GM23338 (cell line): ENCODE measurements at regions not wholly inside any gene's neighbourhood (a gene's known extent, or its start where the extent isn't known, plus 50 kb on each side); places are given as distances from the start of the nearest gene placed in this dataset.

Source experiments
- ATAC-seq: fragments of 200-7000 bp; cut with Tn5 transposase; 3 replicates; pipeline ENCODE4 v1.9.1; 2020
- DNase-seq: peaks from one replicate; pipeline ENCODE4 v3.0.0-alpha.2; 2015; ENCODE audit warnings: low spot score
- H2AFZ ChIP-seq: fragments of 200-600 bp; sonication (generic); 2 replicates; pipeline ENCODE4 v1.8.0; 2016; ENCODE audit warnings: antibody characterized with exemption, mild to moderate bottlenecking, moderate library complexity
- H3F3A ChIP-seq: fragments of 200-600 bp; sonication (generic); replicated peaks from 2 replicates; pipeline ENCODE4 v1.8.0; 2017; ENCODE audit warnings: antibody characterized with exemption, mixed run types, low read depth
- H3K27ac ChIP-seq: fragments of 200-600 bp; sonication (generic); 2 replicates; pipeline ENCODE4 v1.6.1; 2016; ENCODE audit warnings: low read depth
- H3K27me3 ChIP-seq: fragments of 200-600 bp; sonication (generic); 2 replicates; pipeline ENCODE4 v1.8.0; 2016; ENCODE audit warnings: mild to moderate bottlenecking, mixed run types, moderate library complexity; ENCODE audit not compliant: insufficient read depth
- H3K36me3 ChIP-seq: fragments of 200-600 bp; sonication (generic); 2 replicates; pipeline ENCODE4 v1.8.0; 2016; ENCODE audit warnings: mild to moderate bottlenecking; ENCODE audit not compliant: insufficient read depth
- H3K4me1 ChIP-seq: fragments of 200-600 bp; sonication (generic); 2 replicates; pipeline ENCODE4 v1.8.0; 2016; ENCODE audit warnings: mild to moderate bottlenecking, moderate library complexity; ENCODE audit not compliant: insufficient read depth
- H3K4me2 ChIP-seq: fragments of 200-600 bp; sonication (generic); 2 replicates; pipeline ENCODE4 v1.7.1; 2017; ENCODE audit warnings: mixed run types
- H3K4me3 ChIP-seq: fragments of 200-600 bp; sonication (generic); 2 replicates; pipeline ENCODE4 v1.6.1; 2016; ENCODE audit warnings: mixed run types
- H3K79me2 ChIP-seq: fragments of 200-600 bp; sonication (generic); replicated peaks from 2 replicates; pipeline ENCODE4 v1.8.0; 2017; ENCODE audit warnings: mild to moderate bottlenecking; ENCODE audit not compliant: insufficient read depth
- H3K9me2 ChIP-seq: fragments of 200-600 bp; sonication (generic); 2 replicates; pipeline ENCODE4 v1.8.0; 2017; ENCODE audit not compliant: insufficient read depth
- H4K20me1 ChIP-seq: fragments of 200-600 bp; sonication (generic); replicated peaks from 2 replicates; pipeline ENCODE4 v1.8.0; 2017; ENCODE audit warnings: mild to moderate bottlenecking; ENCODE audit not compliant: insufficient read depth
- H3K27ac Mint-ChIP-seq: 2 replicates; pipeline ENCODE4 v1.8.0; 2020; ENCODE audit warnings: inconsistent platforms, mild to moderate bottlenecking, moderate library complexity, mixed read lengths
- H3K27me3 Mint-ChIP-seq: 3 replicates; pipeline ENCODE4 v1.8.0; 2022; ENCODE audit warnings: low read depth, mild to moderate bottlenecking, moderate library complexity, mixed read lengths, inconsistent platforms; ENCODE audit not compliant: insufficient read depth, poor library complexity
- H3K36me3 Mint-ChIP-seq: 3 replicates; pipeline ENCODE4 v1.8.0; 2021; ENCODE audit warnings: low read depth, mild to moderate bottlenecking, inconsistent platforms, moderate library complexity, mixed read lengths
- H3K4me1 Mint-ChIP-seq: 3 replicates; pipeline ENCODE4 v1.8.0; 2020; ENCODE audit warnings: mild to moderate bottlenecking, inconsistent platforms, mixed read lengths
- H3K4me3 Mint-ChIP-seq: 3 replicates; pipeline ENCODE4 v1.8.0; 2021; ENCODE audit warnings: moderate library complexity, mild to moderate bottlenecking, inconsistent platforms, mixed read lengths
- H3K9me3 Mint-ChIP-seq: 3 replicates; pipeline ENCODE4 v1.8.0; 2020; ENCODE audit warnings: moderate library complexity, mild to moderate bottlenecking, inconsistent platforms, mixed read lengths
- CREB1 ChIP-seq: fragments of 250-450 bp; sonication (Bioruptor Pico); IDR thresholded peaks from 2 replicates; pipeline ENCODE4 v1.5.0; 2020; ENCODE audit warnings: low read depth, mild to moderate bottlenecking, moderate library complexity
- ETS1 ChIP-seq: IDR thresholded peaks from 2 replicates; pipeline ENCODE4 v1.6.1; 2016; ENCODE audit warnings: antibody characterized with exemption
- EZH2 ChIP-seq: fragments of 200-600 bp; sonication (generic); IDR thresholded peaks from one replicate; pipeline ENCODE4 v1.8.0; 2017; ENCODE audit warnings: antibody characterized with exemption, mild to moderate bottlenecking, low read depth; ENCODE audit not compliant: unreplicated experiment
- EZH2phosphoT487 ChIP-seq: fragments of 200-600 bp; sonication (generic); IDR thresholded peaks from one replicate; pipeline ENCODE4 v1.8.1; 2018; ENCODE audit warnings: antibody characterized with exemption; ENCODE audit not compliant: unreplicated experiment
- JUNB ChIP-seq: IDR thresholded peaks from one replicate; pipeline ENCODE4 v1.6.1; 2016; ENCODE audit warnings: antibody characterized with exemption; ENCODE audit not compliant: unreplicated experiment
- NANOG ChIP-seq: IDR thresholded peaks from 2 replicates; pipeline ENCODE4 v1.6.1; 2016; ENCODE audit warnings: antibody characterized with exemption, borderline replicate concordance
- POLR2AphosphoS5 ChIP-seq: IDR thresholded peaks from 2 replicates; pipeline ENCODE4 v1.6.1; 2016; ENCODE audit warnings: antibody characterized with exemption, low read depth
- REST ChIP-seq: IDR thresholded peaks from one replicate; pipeline ENCODE4 v1.6.1; 2018; ENCODE audit warnings: antibody characterized with exemption; ENCODE audit not compliant: unreplicated experiment
- STAT1 ChIP-seq: IDR thresholded peaks from one replicate; pipeline ENCODE4 v1.6.1; 2016; ENCODE audit warnings: antibody characterized with exemption; ENCODE audit not compliant: unreplicated experiment
- ZNF114 ChIP-seq: fragments of 250-450 bp; sonication (Bioruptor Pico); IDR thresholded peaks from 2 replicates; pipeline ENCODE4 v1.5.0; 2020; ENCODE audit warnings: mild to moderate bottlenecking, moderate library complexity
- ZNF331 ChIP-seq: fragments of 250-450 bp; sonication (Bioruptor Pico); IDR thresholded peaks from 2 replicates; pipeline ENCODE4 v1.5.0; 2020; ENCODE audit warnings: low read depth, mild to moderate bottlenecking, moderate library complexity
- TF ChIP-seq, protein P1 (sequence below), 2 experiments: fragments of 200-600 bp in 1 of 2; sonication (generic) in 1 of 2; conservative IDR thresholded peaks; 2 replicates each; pipeline versions ENCODE4 v1.5.1 to v1.6.1; 2016 to 2017; ENCODE audit warnings: antibody characterized with exemption in 2 of 2, low read depth in 2 of 2, mild to moderate bottlenecking in 2 of 2, moderate library complexity in 1 of 2
- TF ChIP-seq, protein P2 (sequence below): fragments of 250-450 bp; sonication (Bioruptor Pico); IDR thresholded peaks from 2 replicates; pipeline ENCODE4 v1.5.0; 2020; ENCODE audit warnings: mild to moderate bottlenecking, moderate library complexity

DNA sequence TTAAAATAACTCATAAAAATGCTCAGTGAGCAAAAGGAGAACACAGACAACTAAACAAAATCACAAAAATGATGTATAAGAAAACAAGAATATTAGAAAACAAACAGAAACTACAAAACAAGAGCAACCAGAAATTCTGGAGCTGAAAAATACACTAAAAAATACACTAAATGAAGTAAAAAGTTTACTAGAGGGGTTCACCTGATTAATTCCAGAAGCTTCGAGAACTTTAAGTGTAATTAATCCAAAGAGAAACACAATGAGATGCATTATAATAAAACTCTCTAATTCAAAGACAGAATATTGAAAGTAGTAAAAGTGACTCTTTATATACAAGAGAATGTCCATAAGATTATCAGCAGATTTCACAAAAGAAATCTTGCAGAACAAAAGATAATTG is 558.4 kb downstream of the CCER1 start:
- TF ChIP-seq, protein P1, sequence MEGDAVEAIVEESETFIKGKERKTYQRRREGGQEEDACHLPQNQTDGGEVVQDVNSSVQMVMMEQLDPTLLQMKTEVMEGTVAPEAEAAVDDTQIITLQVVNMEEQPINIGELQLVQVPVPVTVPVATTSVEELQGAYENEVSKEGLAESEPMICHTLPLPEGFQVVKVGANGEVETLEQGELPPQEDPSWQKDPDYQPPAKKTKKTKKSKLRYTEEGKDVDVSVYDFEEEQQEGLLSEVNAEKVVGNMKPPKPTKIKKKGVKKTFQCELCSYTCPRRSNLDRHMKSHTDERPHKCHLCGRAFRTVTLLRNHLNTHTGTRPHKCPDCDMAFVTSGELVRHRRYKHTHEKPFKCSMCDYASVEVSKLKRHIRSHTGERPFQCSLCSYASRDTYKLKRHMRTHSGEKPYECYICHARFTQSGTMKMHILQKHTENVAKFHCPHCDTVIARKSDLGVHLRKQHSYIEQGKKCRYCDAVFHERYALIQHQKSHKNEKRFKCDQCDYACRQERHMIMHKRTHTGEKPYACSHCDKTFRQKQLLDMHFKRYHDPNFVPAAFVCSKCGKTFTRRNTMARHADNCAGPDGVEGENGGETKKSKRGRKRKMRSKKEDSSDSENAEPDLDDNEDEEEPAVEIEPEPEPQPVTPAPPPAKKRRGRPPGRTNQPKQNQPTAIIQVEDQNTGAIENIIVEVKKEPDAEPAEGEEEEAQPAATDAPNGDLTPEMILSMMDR (conservative IDR thresholded peaks at IDR 0.05; ENCODE audit: low read depth in 2 of 2) = no peak
- TF ChIP-seq JUNB (no peak), EZH2 (no peak), ZNF331 (CRISPR knock-in tag) (no peak), CREB1 (CRISPR knock-in tag) (no peak), ETS1 (no peak), POLR2AphosphoS5 (no peak), REST (no peak), STAT1 (no peak), ZNF114 (no peak), EZH2phosphoT487 (no peak), NANOG (no peak)
- TF ChIP-seq, protein P2, sequence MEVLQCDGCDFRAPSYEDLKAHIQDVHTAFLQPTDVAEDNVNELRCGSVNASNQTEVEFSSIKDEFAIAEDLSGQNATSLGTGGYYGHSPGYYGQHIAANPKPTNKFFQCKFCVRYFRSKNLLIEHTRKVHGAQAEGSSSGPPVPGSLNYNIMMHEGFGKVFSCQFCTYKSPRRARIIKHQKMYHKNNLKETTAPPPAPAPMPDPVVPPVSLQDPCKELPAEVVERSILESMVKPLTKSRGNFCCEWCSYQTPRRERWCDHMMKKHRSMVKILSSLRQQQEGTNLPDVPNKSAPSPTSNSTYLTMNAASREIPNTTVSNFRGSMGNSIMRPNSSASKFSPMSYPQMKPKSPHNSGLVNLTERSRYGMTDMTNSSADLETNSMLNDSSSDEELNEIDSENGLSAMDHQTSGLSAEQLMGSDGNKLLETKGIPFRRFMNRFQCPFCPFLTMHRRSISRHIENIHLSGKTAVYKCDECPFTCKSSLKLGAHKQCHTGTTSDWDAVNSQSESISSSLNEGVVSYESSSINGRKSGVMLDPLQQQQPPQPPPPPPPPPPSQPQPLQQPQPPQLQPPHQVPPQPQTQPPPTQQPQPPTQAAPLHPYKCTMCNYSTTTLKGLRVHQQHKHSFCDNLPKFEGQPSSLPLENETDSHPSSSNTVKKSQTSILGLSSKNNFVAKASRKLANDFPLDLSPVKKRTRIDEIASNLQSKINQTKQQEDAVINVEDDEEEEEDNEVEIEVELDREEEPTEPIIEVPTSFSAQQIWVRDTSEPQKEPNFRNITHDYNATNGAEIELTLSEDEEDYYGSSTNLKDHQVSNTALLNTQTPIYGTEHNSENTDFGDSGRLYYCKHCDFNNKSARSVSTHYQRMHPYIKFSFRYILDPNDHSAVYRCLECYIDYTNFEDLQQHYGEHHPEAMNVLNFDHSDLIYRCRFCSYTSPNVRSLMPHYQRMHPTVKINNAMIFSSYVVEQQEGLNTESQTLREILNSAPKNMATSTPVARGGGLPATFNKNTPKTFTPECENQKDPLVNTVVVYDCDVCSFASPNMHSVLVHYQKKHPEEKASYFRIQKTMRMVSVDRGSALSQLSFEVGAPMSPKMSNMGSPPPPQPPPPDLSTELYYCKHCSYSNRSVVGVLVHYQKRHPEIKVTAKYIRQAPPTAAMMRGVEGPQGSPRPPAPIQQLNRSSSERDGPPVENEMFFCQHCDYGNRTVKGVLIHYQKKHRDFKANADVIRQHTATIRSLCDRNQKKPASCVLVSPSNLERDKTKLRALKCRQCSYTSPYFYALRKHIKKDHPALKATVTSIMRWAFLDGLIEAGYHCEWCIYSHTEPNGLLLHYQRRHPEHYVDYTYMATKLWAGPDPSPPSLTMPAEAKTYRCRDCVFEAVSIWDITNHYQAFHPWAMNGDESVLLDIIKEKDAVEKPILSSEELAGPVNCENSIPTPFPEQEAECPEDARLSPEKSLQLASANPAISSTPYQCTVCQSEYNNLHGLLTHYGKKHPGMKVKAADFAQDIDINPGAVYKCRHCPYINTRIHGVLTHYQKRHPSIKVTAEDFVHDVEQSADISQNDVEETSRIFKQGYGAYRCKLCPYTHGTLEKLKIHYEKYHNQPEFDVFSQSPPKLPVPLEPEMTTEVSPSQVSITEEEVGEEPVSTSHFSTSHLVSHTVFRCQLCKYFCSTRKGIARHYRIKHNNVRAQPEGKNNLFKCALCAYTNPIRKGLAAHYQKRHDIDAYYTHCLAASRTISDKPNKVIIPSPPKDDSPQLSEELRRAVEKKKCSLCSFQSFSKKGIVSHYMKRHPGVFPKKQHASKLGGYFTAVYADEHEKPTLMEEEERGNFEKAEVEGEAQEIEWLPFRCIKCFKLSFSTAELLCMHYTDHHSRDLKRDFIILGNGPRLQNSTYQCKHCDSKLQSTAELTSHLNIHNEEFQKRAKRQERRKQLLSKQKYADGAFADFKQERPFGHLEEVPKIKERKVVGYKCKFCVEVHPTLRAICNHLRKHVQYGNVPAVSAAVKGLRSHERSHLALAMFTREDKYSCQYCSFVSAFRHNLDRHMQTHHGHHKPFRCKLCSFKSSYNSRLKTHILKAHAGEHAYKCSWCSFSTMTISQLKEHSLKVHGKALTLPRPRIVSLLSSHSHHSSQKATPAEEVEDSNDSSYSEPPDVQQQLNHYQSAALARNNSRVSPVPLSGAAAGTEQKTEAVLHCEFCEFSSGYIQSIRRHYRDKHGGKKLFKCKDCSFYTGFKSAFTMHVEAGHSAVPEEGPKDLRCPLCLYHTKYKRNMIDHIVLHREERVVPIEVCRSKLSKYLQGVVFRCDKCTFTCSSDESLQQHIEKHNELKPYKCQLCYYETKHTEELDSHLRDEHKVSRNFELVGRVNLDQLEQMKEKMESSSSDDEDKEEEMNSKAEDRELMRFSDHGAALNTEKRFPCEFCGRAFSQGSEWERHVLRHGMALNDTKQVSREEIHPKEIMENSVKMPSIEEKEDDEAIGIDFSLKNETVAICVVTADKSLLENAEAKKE (CRISPR knock-in tag) = no peak
- Mint-ChIP-seq H3K36me3 (no peaks in the 10 kb centered on the region), H3K4me3 (no peak overlapping the region), H3K4me1 (no peaks in the 10 kb centered on the region), H3K27ac (no peak overlapping the region), H3K9me3 (peaks cover 9% of the 10 kb centered on the region; the same call in 2 of the 3 replicates), H3K27me3 (peaks cover 3% of the 10 kb centered on the region)
- Histone ChIP-seq H4K20me1 (no peaks in the 10 kb centered on the region), H3K27me3 (no peaks in the 10 kb centered on the region), H3K79me2 (no peaks in the 10 kb centered on the region), H3K36me3 (no peaks in the 10 kb centered on the region), H3K9me2 (no peaks in the 10 kb centered on the region), H2AFZ (no peak overlapping the region), H3K4me1 (no peaks in the 10 kb centered on the region), H3K4me2 (no peak overlapping the region), H3F3A (no peaks in the 10 kb centered on the region), H3K4me3 (no peak overlapping the region), H3K27ac (no peak overlapping the region)
- DNase-seq (no peak), ATAC-seq (no peak)
